Astrocyte of the spinal cord (primary cell): ENCODE measurements at regions not wholly inside any gene's neighbourhood (a gene's known extent, or its start where the extent isn't known, plus 50 kb on each side); places are given as distances from the start of the nearest gene placed in this dataset.

Source experiments
- DNase-seq: peaks from one replicate; pipeline ENCODE4 v3.0.0; 2011; ENCODE audit warnings: low read depth, low spot score
- H3K4me3 ChIP-seq: 2 replicates; pipeline ENCODE4 v1.5.1; 2011; ENCODE audit warnings: low read depth, mild to moderate bottlenecking, low read length, moderate library complexity
- CTCF ChIP-seq: IDR thresholded peaks from 2 replicates; pipeline ENCODE4 v1.5.1; 2012; ENCODE audit warnings: low read depth, mild to moderate bottlenecking, low read length, inconsistent platforms
- in situ Hi-C: cut with HindIII; loops from 2 replicates; pipeline ENCODE4 v1.10.0; 2017; ENCODE audit warnings: low sequenced_read_pairs

GRCh38 chr4:133045288-133045687, 103.8 kb upstream of the PCDH10 start:
- H3K4me3 ChIP-seq: no peak overlapping the region
- in situ Hi-C loops: no loop called here
- DNase-seq: no peak
- no peak for TF ChIP-seq CTCF

DNA sequence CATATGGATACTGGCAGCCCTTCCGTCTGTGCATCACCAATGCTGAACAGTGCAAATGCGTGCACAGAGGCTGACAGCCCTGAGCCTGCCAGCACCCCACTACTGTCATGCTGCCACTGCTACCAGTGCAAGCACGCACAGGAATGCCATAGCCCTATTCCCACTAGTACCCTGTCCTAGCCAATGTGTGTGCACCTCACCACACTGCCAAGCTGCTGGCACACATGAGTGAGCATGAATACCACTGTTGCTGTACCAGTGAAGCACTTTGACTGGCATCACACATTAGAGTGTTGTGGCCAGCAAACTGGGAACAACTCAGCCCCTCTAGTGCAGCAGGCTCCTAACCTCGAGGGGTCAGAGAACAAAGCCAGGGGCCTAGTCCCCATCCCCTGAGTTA, 102.9 kb upstream of the PCDH10 start:
- in situ Hi-C loops: no loop called here
- DNase-seq: no peak
- TF ChIP-seq CTCF: no peak
- H3K4me3 ChIP-seq: no peak overlapping the region

GRCh38 chr4:133058701-133059100, 90.4 kb upstream of the PCDH10 start:
- no peak overlapping the region for H3K4me3 ChIP-seq
- no peak for DNase-seq
- in situ Hi-C loops: no loop called here
- TF ChIP-seq CTCF: no peak

GRCh38 chr4:133059117-133059516, 90.0 kb upstream of the PCDH10 start:
- in situ Hi-C loops: no loop called here
- no peak for TF ChIP-seq CTCF
- no peak for DNase-seq
- H3K4me3 ChIP-seq: no peak overlapping the region

GRCh38 chr4:133062851-133063250, 86.2 kb upstream of the PCDH10 start:
- peak; percentile 3 for DNase-seq
- no peak for TF ChIP-seq CTCF
- no peak overlapping the region for H3K4me3 ChIP-seq
- in situ Hi-C loops: no loop called here

DNA sequence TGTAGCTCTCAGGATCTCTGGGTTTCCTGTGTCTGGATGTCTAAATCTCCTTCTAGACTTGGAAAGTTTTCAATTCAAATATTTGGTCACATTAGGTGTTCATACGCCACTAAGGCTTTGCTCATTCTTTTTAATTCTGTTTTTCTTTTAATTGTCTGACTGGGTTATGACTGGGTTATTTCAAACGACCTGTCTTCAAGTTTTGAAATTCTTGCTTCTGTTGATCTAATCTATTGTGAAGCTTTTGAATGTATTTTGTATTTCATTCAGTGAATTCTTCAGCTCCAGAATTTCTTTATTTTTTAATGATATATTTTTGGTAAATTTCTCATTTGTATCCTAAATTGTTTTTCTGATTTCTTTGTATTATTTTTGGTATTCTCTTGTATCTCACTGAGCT, 81.0 kb upstream of the PCDH10 start:
- no peak for DNase-seq
- TF ChIP-seq CTCF: no peak
- H3K4me3 ChIP-seq: no peak overlapping the region
- in situ Hi-C loops: no loop called here

- no peak for DNase-seq
- no peak for TF ChIP-seq CTCF
- in situ Hi-C loops: no loop called here
- H3K4me3 ChIP-seq: no peak overlapping the region
Measured at GRCh38 chr4:133081246-133081645, 67.8 kb upstream of the PCDH10 start.
